SK-N-SH (cell line): ENCODE measurements at regions not wholly inside any gene's neighbourhood (a gene's known extent, or its start where the extent isn't known, plus 50 kb on each side); places are given as distances from the start of the nearest gene placed in this dataset.

Experiments
- CTCF ChIA-PET: fragments of 300-600, 350-600 bp; formaldehyde crosslinking; extraction: SDS; loops from one replicate; lab custom pipeline; 2021; lab: Yijun Ruan, JAX
- POLR2A ChIA-PET: fragments of 350-600 bp; sonication (Branson Sonifier 250); formaldehyde crosslinking; extraction: SDS; loops from one replicate; lab custom pipeline; 2020; ENCODE audit warnings: antibody characterized with exemption, inconsistent platforms; lab: Yijun Ruan, JAX
- DNase-seq: peaks from one replicate; pipeline ENCODE4 v3.0.0; 2012
- H2AFZ ChIP-seq: fragments of 200-600 bp; sonication (generic); 2 replicates; pipeline ENCODE4 v1.8.1; 2016; ENCODE audit warnings: antibody characterized with exemption, mild to moderate bottlenecking, low read depth
- H3F3A ChIP-seq: fragments of 200-600 bp; sonication (generic); replicated peaks from 2 replicates; pipeline ENCODE3; 2016; ENCODE audit warnings: antibody characterized with exemption, mild to moderate bottlenecking; ENCODE audit not compliant: insufficient read depth
- H3K27ac ChIP-seq, 2 experiments: fragments of 200-500 bp in 1 of 2; fragments of 200-600 bp in 1 of 2; sonication (Bioruptor generic) in 1 of 2; sonication (generic), shearing (Covaris generic) in 1 of 2; 2 replicates each; pipeline versions ENCODE4 v1.5.1 to v1.6.1; 2014 to 2016; ENCODE audit warnings: low read depth in 2 of 2, inconsistent platforms in 1 of 2, low read length in 1 of 2, mild to moderate bottlenecking in 1 of 2, mixed read lengths in 1 of 2
- H3K27me3 ChIP-seq: fragments of 200-600 bp; sonication (generic), shearing (Covaris generic); 2 replicates; pipeline ENCODE4 v1.6.1; 2016; ENCODE audit warnings: mixed run types; ENCODE audit not compliant: insufficient read depth
- H3K36me3 ChIP-seq, 2 experiments: fragments of 200-500 bp in 1 of 2; fragments of 200-600 bp in 1 of 2; sonication (Bioruptor generic) in 1 of 2; sonication (generic) in 1 of 2; replicated peaks in 1 of 2; 2 replicates each; pipeline versions ENCODE3 to v1.5.1; 2014 to 2016; ENCODE audit warnings: low read length in 1 of 2, mild to moderate bottlenecking in 1 of 2; ENCODE audit not compliant: insufficient read depth in 2 of 2, control insufficient read depth in 1 of 2
- H3K4me1 ChIP-seq, 2 experiments: fragments of 200-500 bp in 1 of 2; fragments of 200-600 bp in 1 of 2; sonication (Bioruptor generic) in 1 of 2; sonication (generic), shearing (Covaris generic) in 1 of 2; 2 replicates each; pipeline versions ENCODE4 v1.5.1 to v1.6.1; 2014 to 2016; ENCODE audit warnings: low read depth in 1 of 2, low read length in 1 of 2, mixed run types in 1 of 2; ENCODE audit not compliant: insufficient read depth in 2 of 2, control insufficient read depth in 1 of 2
- H3K4me2 ChIP-seq: fragments of 200-600 bp; sonication (generic), shearing (Covaris generic); 2 replicates; pipeline ENCODE4 v1.6.1; 2017; ENCODE audit warnings: mixed run types
- H3K4me3 ChIP-seq, 2 experiments: fragments of 200-500 bp in 1 of 2; fragments of 200-600 bp in 1 of 2; sonication (Bioruptor generic) in 1 of 2; sonication (generic), shearing (Covaris generic) in 1 of 2; 2 replicates each; pipeline versions ENCODE4 v1.5.1 to v1.8.1; 2014 to 2016; ENCODE audit warnings: low read depth in 2 of 2, inconsistent platforms in 1 of 2, low read length in 1 of 2, mild to moderate bottlenecking in 1 of 2, mixed read lengths in 1 of 2, moderate library complexity in 1 of 2
- H3K79me2 ChIP-seq: fragments of 200-600 bp; sonication (generic); 2 replicates; pipeline ENCODE4 v1.8.1; 2017; ENCODE audit warnings: mild to moderate bottlenecking; ENCODE audit not compliant: insufficient read depth
- H3K9ac ChIP-seq: fragments of 200-600 bp; sonication (generic); 2 replicates; pipeline ENCODE4 v1.6.1; 2017; ENCODE audit warnings: mixed run types
- H3K9me2 ChIP-seq: fragments of 200-600 bp; sonication (generic); 2 replicates; pipeline ENCODE4 v1.6.1; 2017; ENCODE audit warnings: mixed run types
- H3K9me3 ChIP-seq: fragments of 200-600 bp; sonication (generic); 2 replicates; pipeline ENCODE4 v1.6.1; 2017; ENCODE audit warnings: mixed run types, mild to moderate bottlenecking, moderate library complexity
- H4K20me1 ChIP-seq: fragments of 200-600 bp; sonication (generic); 2 replicates; pipeline ENCODE4 v1.6.1; 2017; ENCODE audit warnings: mild to moderate bottlenecking, mixed run types; ENCODE audit not compliant: insufficient read depth
- ELF1 ChIP-seq: IDR thresholded peaks from 2 replicates; pipeline ENCODE4 v1.4.0; 2012
- EZH2phosphoT487 ChIP-seq: fragments of 200-600 bp; sonication (generic); IDR thresholded peaks from 2 replicates; pipeline ENCODE4 v1.6.1; 2017; ENCODE audit warnings: low read depth, mixed run types, mild to moderate bottlenecking, antibody characterized with exemption, moderate library complexity, borderline replicate concordance
- FOSL2 ChIP-seq: IDR thresholded peaks from 2 replicates; pipeline ENCODE4 v1.4.0; 2012; ENCODE audit warnings: low read depth, mild to moderate bottlenecking, moderate library complexity, borderline replicate concordance
- FOXM1 ChIP-seq: IDR thresholded peaks from 2 replicates; pipeline ENCODE4 v1.4.0; 2012; ENCODE audit warnings: low read depth, mild to moderate bottlenecking
- GATA2 ChIP-seq: sonication (generic); formaldehyde crosslinking; IDR thresholded peaks from 2 replicates; pipeline ENCODE4 v1.5.0; 2020; ENCODE audit warnings: mild to moderate bottlenecking, missing genetic modification reagents
- MEF2A ChIP-seq: IDR thresholded peaks from 2 replicates; pipeline ENCODE4 v1.4.0; 2012; ENCODE audit warnings: low read depth, borderline replicate concordance
- MXI1 ChIP-seq: IDR thresholded peaks from 2 replicates; pipeline ENCODE4 v1.6.1; 2012; ENCODE audit warnings: mild to moderate bottlenecking, low read depth, low read length, improper control_type of control experiment
- RAD21 ChIP-seq: IDR thresholded peaks from 2 replicates; pipeline ENCODE4 v1.6.1; 2012; ENCODE audit warnings: mild to moderate bottlenecking, low read length
- RCOR1 ChIP-seq: fragments of 150-350 bp; IDR thresholded peaks from 2 replicates; pipeline ENCODE4 v1.6.1; 2017; ENCODE audit warnings: antibody characterized with exemption, low read length
- REST ChIP-seq: IDR thresholded peaks from 2 replicates; pipeline ENCODE4 v1.6.1; 2012; ENCODE audit warnings: mild to moderate bottlenecking, low read depth, low read length, moderate library complexity
- RFX5 ChIP-seq: IDR thresholded peaks from 2 replicates; pipeline ENCODE4 v1.6.1; 2012; ENCODE audit warnings: mild to moderate bottlenecking, improper control_type of control experiment, low read length
- TAF1 ChIP-seq: IDR thresholded peaks from 2 replicates; pipeline ENCODE4 v1.6.1; 2012; ENCODE audit warnings: low read depth, mild to moderate bottlenecking, low read length, moderate library complexity, borderline replicate concordance
- TCF12 ChIP-seq: IDR thresholded peaks from 2 replicates; pipeline ENCODE4 v1.4.0; 2012
- TEAD4 ChIP-seq: IDR thresholded peaks from 2 replicates; pipeline ENCODE4 v1.4.0; 2012; ENCODE audit warnings: mild to moderate bottlenecking, borderline replicate concordance; ENCODE audit not compliant: insufficient read depth
- USF2 ChIP-seq: fragments of 150-350 bp; IDR thresholded peaks from 2 replicates; pipeline ENCODE4 v1.6.1; 2017; ENCODE audit warnings: antibody characterized with exemption, low read length, low read depth, borderline replicate concordance
- WGBS: methylation state at CpG from one replicate; pipeline ENCODE4 v1.1.6; 2017; ENCODE audit warnings: low lambda C conversion rate; 5-methylcytosine and 5-hydroxymethylcytosine counted together

GRCh38 chr10:65320236-65321026, 1605.4 kb upstream of the LRRTM3 start:
- Histone ChIP-seq H3K36me3 (no peaks in the 10 kb centered on the region), H2AFZ (no peak overlapping the region), H3K27ac (no peak overlapping the region; a peak in 2 of 4 replicates), H3K4me3 (no peak overlapping the region), H3K27me3 (no peaks in the 10 kb centered on the region), H3F3A (no peaks in the 10 kb centered on the region), H3K9ac (no peak overlapping the region), H3K4me1 (peaks cover 0 to 7% of the 10 kb centered on the region in 2 experiments; a peak in 2 of 4 replicates), H3K9me3 (no peaks in the 10 kb centered on the region), H3K9me2 (no peaks in the 10 kb centered on the region), H3K79me2 (no peaks in the 10 kb centered on the region), H4K20me1 (no peaks in the 10 kb centered on the region), H3K4me2 (no peak overlapping the region)
- CTCF ChIA-PET = interaction anchor here (1.0 kb wide), 1 partner anchor 53 kb away, joined by 4 read pairs; no protein-coding TSS in a partner anchor
- POLR2A ChIA-PET = no interaction called here
- 78% methylated on average over 3 of the region's 3 CpGs for WGBS
- no peak for TF ChIP-seq FOXM1
- TF ChIP-seq TCF12 = no peak
- DNase-seq = no peak

GRCh38 chr10:65323802-65324201, 1602.0 kb upstream of the LRRTM3 start:
- no peaks in the 10 kb centered on the region for H3K79me2 ChIP-seq
- H3K9ac ChIP-seq = no peak overlapping the region
- H2AFZ ChIP-seq = no peak overlapping the region
- 71% methylated on average over 6 of the region's 6 CpGs for WGBS
- POLR2A ChIA-PET = no interaction called here
- no peaks in the 10 kb centered on the region for H3K27me3 ChIP-seq
- TF ChIP-seq FOXM1 (no peak), MEF2A (no peak), FOSL2 (no peak), RCOR1 (no peak), EZH2phosphoT487 (no peak), RAD21 (no peak), USF2 (no peak), REST (no peak), ELF1 (no peak), GATA2 (no peak), MXI1 (no peak), RFX5 (no peak), TEAD4 (no peak), TAF1 (no peak)
- TF ChIP-seq, all 33 proteins: peak for 0
- Histone ChIP-seq H4K20me1 (no peaks in the 10 kb centered on the region), H3K36me3 (no peaks in the 10 kb centered on the region), H3K4me2 (no peak overlapping the region), H3K9me2 (no peaks in the 10 kb centered on the region), H3F3A (no peaks in the 10 kb centered on the region), H3K9me3 (no peaks in the 10 kb centered on the region), H3K4me3 (no peak overlapping the region), H3K4me1 (peaks cover 0 to 7% of the 10 kb centered on the region in 2 experiments; a peak in 2 of 4 replicates), H3K27ac (no peak overlapping the region)
- DNase-seq = no peak
- CTCF ChIA-PET = interaction anchor here (0.9 to 1.0 kb wide), 2 partner anchors 16 to 391 kb away, joined by 3 read pairs; no protein-coding TSS in a partner anchor
